RWPE2 (cell line): ENCODE measurements at regions not wholly inside any gene's neighbourhood (a gene's known extent, or its start where the extent isn't known, plus 50 kb on each side); places are given as distances from the start of the nearest gene placed in this dataset.

Experiments used
- ATAC-seq: fragments of 200-7000 bp; cut with Tn5 transposase; 3 replicates; pipeline ENCODE4 v1.9.1; 2021; ENCODE audit warnings: low read depth
- DNase-seq: peaks from one replicate; pipeline ENCODE4 v3.0.0-alpha.2; 2020; ENCODE audit warnings: low spot score
- H3K27ac ChIP-seq: fragments of 450-650 bp; 2 replicates; pipeline ENCODE4 v1.5.1; 2017; ENCODE audit warnings: mild to moderate bottlenecking; ENCODE audit not compliant: poor library complexity, severe bottlenecking
- H3K27me3 ChIP-seq: fragments of 250-450 bp; sonication (Bioruptor Pico); 2 replicates; pipeline ENCODE4 v1.5.1; 2021; ENCODE audit warnings: mild to moderate bottlenecking, moderate library complexity; ENCODE audit not compliant: insufficient read depth, poor library complexity, severe bottlenecking
- H3K36me3 ChIP-seq: fragments of 250-450 bp; sonication (Bioruptor Pico); 2 replicates; pipeline ENCODE4 v1.5.1; 2020; ENCODE audit warnings: low read depth, mild to moderate bottlenecking, moderate library complexity
- H3K4me1 ChIP-seq: fragments of 250-450 bp; sonication (Bioruptor Pico); 2 replicates; pipeline ENCODE4 v1.5.1; 2021; ENCODE audit warnings: mild to moderate bottlenecking, moderate library complexity; ENCODE audit not compliant: insufficient read depth, poor library complexity, severe bottlenecking
- H3K4me3 ChIP-seq: fragments of 250-450 bp; sonication (Bioruptor Pico); 2 replicates; pipeline ENCODE4 v1.5.1; 2021; ENCODE audit warnings: mild to moderate bottlenecking, moderate library complexity; ENCODE audit not compliant: severe bottlenecking
- H3K9me3 ChIP-seq: fragments of 250-450 bp; sonication (Bioruptor Pico); 2 replicates; pipeline ENCODE4 v1.5.1; 2021; ENCODE audit warnings: mild to moderate bottlenecking, moderate library complexity; ENCODE audit not compliant: severe bottlenecking
- CTCF ChIP-seq: fragments of 450-650 bp; IDR thresholded peaks from one replicate; pipeline ENCODE4 v1.5.1; 2017; ENCODE audit warnings: mild to moderate bottlenecking, moderate library complexity; ENCODE audit not compliant: poor library complexity, severe bottlenecking

GRCh38 chr17:70610161-70610560 is 440.8 kb downstream of the KCNJ2 start:
- no peak for ATAC-seq
- TF ChIP-seq CTCF: no peak
- Histone ChIP-seq H3K9me3 (no peaks in the 10 kb centered on the region), H3K27me3 (peaks cover 4% of the 10 kb centered on the region), H3K4me1 (no peaks in the 10 kb centered on the region), H3K4me3 (no peak overlapping the region), H3K36me3 (no peaks in the 10 kb centered on the region), H3K27ac (no peak overlapping the region)
- DNase-seq: no peak

GRCh38 chr17:70613681-70614080 is 444.3 kb downstream of the KCNJ2 start:
- Histone ChIP-seq H3K4me3 (no peak overlapping the region), H3K4me1 (no peaks in the 10 kb centered on the region), H3K9me3 (no peaks in the 10 kb centered on the region), H3K27ac (no peak overlapping the region), H3K36me3 (no peaks in the 10 kb centered on the region), H3K27me3 (no peaks in the 10 kb centered on the region)
- TF ChIP-seq CTCF: no peak
- no peak for ATAC-seq
- DNase-seq: no peak

GRCh38 chr17:70615831-70616230 is 446.5 kb downstream of the KCNJ2 start:
- H3K4me3 ChIP-seq: no peak overlapping the region
- H3K27me3 ChIP-seq: no peaks in the 10 kb centered on the region
- DNase-seq (no peak), ATAC-seq (no peak)
- no peaks in the 10 kb centered on the region for H3K36me3 ChIP-seq
- H3K27ac ChIP-seq: no peak overlapping the region
- no peak for TF ChIP-seq CTCF
- H3K9me3 ChIP-seq: no peaks in the 10 kb centered on the region
- no peaks in the 10 kb centered on the region for H3K4me1 ChIP-seq

GRCh38 chr17:70618641-70619040 is 449.3 kb downstream of the KCNJ2 start:
- ATAC-seq: no peak
- Histone ChIP-seq H3K9me3 (no peaks in the 10 kb centered on the region), H3K4me3 (no peak overlapping the region), H3K4me1 (no peaks in the 10 kb centered on the region), H3K27me3 (no peaks in the 10 kb centered on the region), H3K27ac (no peak overlapping the region), H3K36me3 (no peaks in the 10 kb centered on the region)
- TF ChIP-seq CTCF: no peak
- no peak for DNase-seq

- DNase-seq: no peak
- no peaks in the 10 kb centered on the region for H3K36me3 ChIP-seq
- TF ChIP-seq CTCF: no peak
Observed at GRCh38 chr17:70621566-70621965, 452.2 kb downstream of the KCNJ2 start.

More at GRCh38 chr17:70621566-70621965, 452.2 kb downstream of the KCNJ2 start:
- H3K27me3 ChIP-seq: no peaks in the 10 kb centered on the region
- no peak overlapping the region for H3K27ac ChIP-seq
- no peak overlapping the region for H3K4me3 ChIP-seq
- no peaks in the 10 kb centered on the region for H3K4me1 ChIP-seq
- no peaks in the 10 kb centered on the region for H3K9me3 ChIP-seq
- no peak for ATAC-seq
